Neutrophil (primary cell): ENCODE measurements at regions not wholly inside any gene's neighbourhood (a gene's known extent, or its start where the extent isn't known, plus 50 kb on each side); places are given as distances from the start of the nearest gene placed in this dataset.

Experiments used
- H3K27ac ChIP-seq: fragments of 200-600 bp; sonication (generic); 2 replicates; pipeline ENCODE4 v1.5.1; 2016; ENCODE audit warnings: mild to moderate bottlenecking, moderate library complexity
- H3K27me3 ChIP-seq: fragments of 200-600 bp; sonication (generic); 2 replicates; pipeline ENCODE4 v1.6.0; 2016; ENCODE audit warnings: mild to moderate bottlenecking
- H3K36me3 ChIP-seq: fragments of 200-600 bp; sonication (generic); 2 replicates; pipeline ENCODE4 v1.5.1; 2017
- H3K4me1 ChIP-seq, 2 experiments: fragments of 200-600 bp in 1 of 2; sonication (generic) in 1 of 2; 1 replicate in 1 of 2; 2 replicates in 1 of 2; pipeline versions ENCODE4 v1.5.1 to v1.6.1; 2013 to 2016; ENCODE audit warnings: low read depth in 1 of 2, low read length in 1 of 2, mild to moderate bottlenecking in 1 of 2, moderate library complexity in 1 of 2; ENCODE audit not compliant: control insufficient read depth in 1 of 2, insufficient read depth in 1 of 2
- H3K4me3 ChIP-seq, 2 experiments: fragments of 200-600 bp in 1 of 2; sonication (generic) in 1 of 2; 1 replicate in 1 of 2; 2 replicates in 1 of 2; pipeline ENCODE4 v1.5.1; 2013 to 2016; ENCODE audit warnings: low read depth in 1 of 2, low read length in 1 of 2, mild to moderate bottlenecking in 1 of 2, moderate library complexity in 1 of 2
- H3K9me3 ChIP-seq: fragments of 200-600 bp; sonication (generic); 2 replicates; pipeline ENCODE4 v1.5.1; 2016
- TF ChIP-seq, protein P1 (sequence below): fragments of 200-600 bp; sonication (generic); IDR thresholded peaks from 2 replicates; pipeline ENCODE4 v1.5.1; 2016; ENCODE audit warnings: antibody characterized with exemption

DNA sequence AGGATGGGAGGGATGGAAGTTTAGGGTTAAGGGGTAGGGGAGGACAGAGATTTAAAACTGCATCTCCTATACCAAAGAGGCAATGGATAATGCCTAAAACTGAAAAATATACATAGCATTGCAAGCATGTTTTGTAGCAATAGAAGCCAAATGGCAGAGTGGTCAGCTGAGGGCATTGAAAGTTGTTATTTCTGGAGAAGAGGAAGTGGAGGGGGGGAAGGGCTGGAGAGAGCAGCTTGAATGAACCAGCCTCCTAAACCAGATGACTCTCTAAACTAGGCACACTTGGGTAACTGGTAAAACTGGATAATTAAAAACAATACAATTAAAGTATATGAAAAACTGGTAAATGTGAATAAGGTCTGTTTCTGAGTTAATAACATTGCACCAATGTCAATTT lies 70.3 kb upstream of the TP53I11 start:
- Histone ChIP-seq H3K9me3 (no peaks in the 10 kb centered on the region), H3K4me1 (peaks cover 3 to 7% of the 10 kb centered on the region in 2 experiments), H3K36me3 (no peaks in the 10 kb centered on the region), H3K4me3 (no peak overlapping the region), H3K27ac (no peak overlapping the region), H3K27me3 (no peaks in the 10 kb centered on the region)
- TF ChIP-seq, protein P1, sequence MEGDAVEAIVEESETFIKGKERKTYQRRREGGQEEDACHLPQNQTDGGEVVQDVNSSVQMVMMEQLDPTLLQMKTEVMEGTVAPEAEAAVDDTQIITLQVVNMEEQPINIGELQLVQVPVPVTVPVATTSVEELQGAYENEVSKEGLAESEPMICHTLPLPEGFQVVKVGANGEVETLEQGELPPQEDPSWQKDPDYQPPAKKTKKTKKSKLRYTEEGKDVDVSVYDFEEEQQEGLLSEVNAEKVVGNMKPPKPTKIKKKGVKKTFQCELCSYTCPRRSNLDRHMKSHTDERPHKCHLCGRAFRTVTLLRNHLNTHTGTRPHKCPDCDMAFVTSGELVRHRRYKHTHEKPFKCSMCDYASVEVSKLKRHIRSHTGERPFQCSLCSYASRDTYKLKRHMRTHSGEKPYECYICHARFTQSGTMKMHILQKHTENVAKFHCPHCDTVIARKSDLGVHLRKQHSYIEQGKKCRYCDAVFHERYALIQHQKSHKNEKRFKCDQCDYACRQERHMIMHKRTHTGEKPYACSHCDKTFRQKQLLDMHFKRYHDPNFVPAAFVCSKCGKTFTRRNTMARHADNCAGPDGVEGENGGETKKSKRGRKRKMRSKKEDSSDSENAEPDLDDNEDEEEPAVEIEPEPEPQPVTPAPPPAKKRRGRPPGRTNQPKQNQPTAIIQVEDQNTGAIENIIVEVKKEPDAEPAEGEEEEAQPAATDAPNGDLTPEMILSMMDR = no peak

DNA sequence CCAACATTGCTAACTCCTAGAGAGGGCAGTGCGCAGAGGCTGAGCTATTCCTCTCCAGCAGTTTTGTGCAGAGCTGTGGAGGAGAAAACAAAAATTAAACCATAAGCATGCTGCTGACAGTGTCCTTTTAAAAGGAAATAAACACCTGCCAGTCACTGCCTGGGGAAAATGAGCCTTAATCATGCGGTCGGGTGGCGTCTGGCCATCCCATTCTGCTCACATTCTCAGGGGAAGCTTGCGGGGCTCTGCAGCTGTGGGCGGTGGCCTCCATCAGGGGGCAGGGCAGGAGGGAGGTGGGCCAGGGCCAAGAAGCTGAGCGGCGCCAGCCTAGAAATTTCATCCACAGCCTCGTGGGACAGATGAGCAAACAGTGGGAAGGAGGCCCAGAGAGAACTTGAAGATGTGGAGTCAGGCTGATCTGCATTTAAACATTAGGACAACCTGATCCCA lies 71.0 kb upstream of the TP53I11 start:
- Histone ChIP-seq H3K4me1 (peaks cover 3 to 7% of the 10 kb centered on the region in 2 experiments), H3K27ac (no peak overlapping the region), H3K36me3 (no peaks in the 10 kb centered on the region), H3K27me3 (no peaks in the 10 kb centered on the region), H3K9me3 (no peaks in the 10 kb centered on the region), H3K4me3 (no peak overlapping the region)
- TF ChIP-seq, protein P1 = no peak

DNA sequence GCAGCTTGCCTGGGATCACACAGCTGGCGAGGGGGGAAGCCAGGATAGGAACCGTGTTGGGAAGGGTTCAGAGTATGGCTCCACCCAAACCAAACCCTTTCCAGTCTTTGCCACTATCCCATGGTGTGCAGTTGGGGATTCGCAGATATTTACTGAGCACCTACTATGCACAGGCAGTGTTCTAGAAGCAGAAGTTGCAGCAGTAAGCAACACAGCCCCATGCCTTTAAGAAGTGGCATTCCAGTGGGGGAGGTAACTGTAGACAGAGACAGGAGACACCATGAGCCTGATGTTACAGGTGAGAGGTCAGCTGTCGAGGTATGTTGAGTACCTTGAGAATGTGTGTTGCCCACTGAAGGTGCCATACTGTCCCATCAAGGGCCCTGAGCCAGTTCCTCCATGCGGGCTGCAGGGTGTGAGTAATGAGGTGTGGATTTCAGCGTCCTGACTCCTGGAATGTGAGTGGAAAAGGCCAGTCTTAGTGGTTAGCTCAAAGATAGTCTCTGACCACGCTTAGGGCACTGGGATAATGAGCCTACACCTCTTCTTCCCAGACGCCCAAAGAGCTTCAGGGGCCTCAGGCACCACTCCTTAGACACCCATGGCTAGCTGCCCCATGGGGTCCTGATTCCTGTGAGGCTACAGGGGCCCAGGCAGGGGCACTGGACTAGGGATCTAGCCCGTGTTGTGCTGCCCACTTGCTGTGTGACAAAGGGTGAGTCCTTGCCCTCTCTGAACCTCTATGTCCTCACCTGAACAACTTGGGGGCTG lies 71.8 kb upstream of the TP53I11 start:
- Histone ChIP-seq H3K4me1 (peaks cover 3 to 7% of the 10 kb centered on the region in 2 experiments), H3K27ac (no peak overlapping the region), H3K27me3 (no peaks in the 10 kb centered on the region)

DNA sequence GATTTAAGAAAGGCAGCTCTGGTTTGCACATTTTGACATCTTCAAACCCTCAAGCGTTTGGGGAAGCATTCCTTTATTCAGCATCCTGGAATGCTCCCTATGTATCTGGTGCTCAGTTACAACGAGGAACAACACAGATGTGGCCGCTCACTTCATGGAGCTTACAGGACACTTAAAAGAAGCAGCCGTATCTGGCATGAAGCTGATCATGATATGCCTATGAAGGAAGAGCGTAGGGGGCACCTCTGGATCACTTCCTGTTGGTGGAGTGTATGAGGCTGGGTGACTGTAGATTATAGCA lies 72.3 kb upstream of the TP53I11 start:
- Histone ChIP-seq H3K36me3 (no peaks in the 10 kb centered on the region), H3K27me3 (no peaks in the 10 kb centered on the region), H3K4me1 (peaks cover 3 to 7% of the 10 kb centered on the region in 2 experiments), H3K27ac (no peak overlapping the region), H3K4me3 (no peak overlapping the region), H3K9me3 (no peaks in the 10 kb centered on the region)
- TF ChIP-seq, protein P1 = no peak

More for the DNA sequence above, 71.8 kb upstream of the TP53I11 start:
- Histone ChIP-seq H3K9me3 (no peaks in the 10 kb centered on the region), H3K36me3 (no peaks in the 10 kb centered on the region), H3K4me3 (no peak overlapping the region)
- TF ChIP-seq, protein P1 = no peak

DNA sequence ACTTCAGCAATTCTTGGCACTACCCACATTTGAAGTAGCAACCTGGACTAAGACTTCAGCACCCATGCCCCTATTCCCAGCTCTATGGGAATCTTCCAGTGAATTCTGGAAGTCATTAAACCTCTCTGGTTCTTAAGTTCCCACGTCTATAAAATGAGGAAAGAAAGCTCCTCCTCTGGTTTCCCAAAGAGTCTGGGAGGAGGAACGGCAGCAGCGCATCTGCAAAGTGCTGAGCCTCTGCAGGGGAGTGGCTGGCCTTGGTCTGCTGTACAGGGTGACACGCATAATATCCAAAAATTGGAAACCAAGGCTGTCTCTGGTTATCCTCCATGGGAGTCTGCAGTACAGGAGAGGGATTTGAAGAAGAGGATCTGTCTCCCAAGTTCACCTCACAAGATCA lies 73.6 kb upstream of the TP53I11 start:
- Histone ChIP-seq H3K4me3 (no peak overlapping the region), H3K36me3 (no peaks in the 10 kb centered on the region), H3K27ac (no peak overlapping the region), H3K27me3 (peaks cover 5% of the 10 kb centered on the region), H3K4me1 (peaks cover 3 to 7% of the 10 kb centered on the region in 2 experiments), H3K9me3 (no peaks in the 10 kb centered on the region)
- TF ChIP-seq, protein P1 = no peak
